ENCODE measurements at regions not wholly inside any gene's neighbourhood (a gene's known extent, or its start where the extent isn't known, plus 50 kb on each side); places are given as distances from the start of the nearest gene placed in this dataset.
A peak's percentile ranks its signal among the peaks of the same experiment; 100 is the strongest.
"Not testable (repeated sequence)": the region's sequence is repeated elsewhere in the genome, so short reads cannot be mapped to it uniquely, and the experiment has no call there.

- no peak for DNase-seq
These were observed 53.1 kb upstream of the BEND4 start for GRCh38 chr4:42205541-42205940.

- DNase-seq, result peak; percentile 46
These were observed 64.2 kb upstream of the BEND4 start for GRCh38 chr4:42216664-42217063.

- no peak for DNase-seq
These were observed 72.8 kb upstream of the BEND4 start for GRCh38 chr4:42225286-42225685.

GRCh38 chr4:42234817-42235216 is 82.4 kb upstream of the BEND4 start:
- no peak for DNase-seq

GRCh38 chr4:42235304-42236021 is 83.0 kb upstream of the BEND4 start:
- DNase-seq, result no peak

- no peak for DNase-seq
These were observed 84.6 kb upstream of the BEND4 start for GRCh38 chr4:42237010-42237409.

GRCh38 chr4:42237451-42237850 is 85.0 kb upstream of the BEND4 start:
- DNase-seq, result no peak

GRCh38 chr4:42248972-42249371 is 96.5 kb upstream of the BEND4 start:
- DNase-seq, result no peak

- DNase-seq, result no peak
These were observed 99.9 kb upstream of the BEND4 start for GRCh38 chr4:42252315-42252714.

- not testable (repeated sequence) for DNase-seq
These were observed 105.2 kb upstream of the BEND4 start for GRCh38 chr4:42257645-42258044.

- DNase-seq, result no peak
These were observed 110.4 kb upstream of the BEND4 start for GRCh38 chr4:42262701-42263490.

GRCh38 chr4:42265782-42266602 is 113.5 kb upstream of the BEND4 start:
- no peak for DNase-seq

- no peak for DNase-seq
These were observed 115.3 kb upstream of the BEND4 start for GRCh38 chr4:42267724-42268123.

GRCh38 chr4:42268824-42269223 is 116.4 kb upstream of the BEND4 start:
- DNase-seq, result no peak

GRCh38 chr4:42271096-42271495 is 118.6 kb upstream of the BEND4 start:
- no peak for DNase-seq

GRCh38 chr4:42277291-42277690 is 120.0 kb upstream of the SHISA3 start:
- DNase-seq, result no peak

- no peak for DNase-seq
These were observed 118.5 kb upstream of the SHISA3 start for GRCh38 chr4:42278709-42279324.

GRCh38 chr4:42280327-42281095 is 116.8 kb upstream of the SHISA3 start:
- peak; percentile 73 for DNase-seq

- DNase-seq, result no peak
These were observed 115.8 kb upstream of the SHISA3 start for GRCh38 chr4:42281324-42282020.

GRCh38 chr4:42282081-42282901 is 115.0 kb upstream of the SHISA3 start:
- DNase-seq, result peak; percentile 95

- DNase-seq, result no peak
These were observed 113.3 kb upstream of the SHISA3 start for GRCh38 chr4:42284030-42284429.

Data from DMS53 (cell line).